NCI-H524 (cell line): ENCODE measurements at regions not wholly inside any gene's neighbourhood (a gene's known extent, or its start where the extent isn't known, plus 50 kb on each side); places are given as distances from the start of the nearest gene placed in this dataset.

Experiments
- DNase-seq, 2 experiments: peaks; one replicate each; lab custom pipeline; 2025; lab: John Stamatoyannopoulos, UW

- DNase-seq = no peak
These were observed 262.5 kb upstream of the GNAI1 start for GRCh38 chr7:79872176-79872575.

- DNase-seq = no peak
These were observed 266.6 kb upstream of the GNAI1 start for GRCh38 chr7:79868010-79868409.

- DNase-seq = peak in 1 of 2 experiments; percentile 37
These were observed 272.0 kb upstream of the GNAI1 start for GRCh38 chr7:79862447-79863210.

- DNase-seq = no peak
These were observed 279.5 kb upstream of the GNAI1 start for GRCh38 chr7:79855172-79855571.

GRCh38 chr7:79854621-79855020, 280.0 kb upstream of the GNAI1 start:
- DNase-seq = no peak

- no peak for DNase-seq
These were observed 296.7 kb upstream of the GNAI1 start for GRCh38 chr7:79837915-79838314.

- DNase-seq = no peak
These were observed 301.0 kb upstream of the GNAI1 start for GRCh38 chr7:79833616-79834015.

- DNase-seq = no peak
These were observed 305.8 kb upstream of the GNAI1 start for GRCh38 chr7:79828866-79829265.

GRCh38 chr7:79823246-79823951, 311.2 kb upstream of the GNAI1 start:
- DNase-seq = peak; percentile 18 to 48

- peak; percentile 70 to 79 for DNase-seq
These were observed 311.9 kb upstream of the GNAI1 start for GRCh38 chr7:79822620-79823240.

- peak; percentile 55 to 90 for DNase-seq
These were observed 314.2 kb upstream of the GNAI1 start for GRCh38 chr7:79820387-79820786.

GRCh38 chr7:79810916-79811315, 323.7 kb upstream of the GNAI1 start:
- no peak for DNase-seq

- peak; percentile 83 to 90 for DNase-seq
These were observed 328.4 kb upstream of the GNAI1 start for GRCh38 chr7:79806161-79806734.

- no peak for DNase-seq
These were observed 337.3 kb upstream of the MAGI2 start for GRCh38 chr7:79790656-79791262.

GRCh38 chr7:79789584-79790345, 336.3 kb upstream of the MAGI2 start:
- DNase-seq = no peak

GRCh38 chr7:79787623-79788022, 334.2 kb upstream of the MAGI2 start:
- no peak for DNase-seq

- no peak for DNase-seq
These were observed 333.6 kb upstream of the MAGI2 start for GRCh38 chr7:79787096-79787495.

GRCh38 chr7:79786187-79786586, 332.7 kb upstream of the MAGI2 start:
- no peak for DNase-seq

- no peak for DNase-seq
These were observed 332.1 kb upstream of the MAGI2 start for GRCh38 chr7:79785556-79785955.

- no peak for DNase-seq
These were observed 329.4 kb upstream of the MAGI2 start for GRCh38 chr7:79782906-79783305.

GRCh38 chr7:79782256-79782655, 328.8 kb upstream of the MAGI2 start:
- DNase-seq = no peak

- DNase-seq = no peak
These were observed 328.2 kb upstream of the MAGI2 start for GRCh38 chr7:79781716-79782115.
